ENCODE measurements at regions not wholly inside any gene's neighbourhood (a gene's known extent, or its start where the extent isn't known, plus 50 kb on each side); places are given as distances from the start of the nearest gene placed in this dataset.

GRCh38 chr13:103656311-103656710 lies 590.1 kb upstream of the SLC10A2 start:
- no CpG with 5 or more reads among the region's 4 CpGs for WGBS (ENCODE audit: insufficient coverage, insufficient read length)
- no peaks in the 10 kb centered on the region for H3K4me1 ChIP-seq (ENCODE audit: control insufficient read depth, insufficient read depth, low read length)
- no peak for DNase-seq (ENCODE audit: low read depth, low spot score)

GRCh38 chr13:103640606-103641005 lies 574.4 kb upstream of the SLC10A2 start:
- H3K4me1 ChIP-seq (ENCODE audit: control insufficient read depth, insufficient read depth, low read length) = no peaks in the 10 kb centered on the region
- no peaks in the 10 kb centered on the region for H3K27me3 ChIP-seq (ENCODE audit: control insufficient read depth, insufficient read depth, low read length)
- H3K9me3 ChIP-seq (ENCODE audit: control insufficient read depth, insufficient read depth, low read length) = no peaks in the 10 kb centered on the region
- DNase-seq (ENCODE audit: low read depth, low spot score) = no peak
- WGBS (ENCODE audit: insufficient coverage, insufficient read length) = no CpG with 5 or more reads among the region's 1 CpG
- H3K36me3 ChIP-seq (ENCODE audit: control insufficient read depth, insufficient read depth, low read length) = no peaks in the 10 kb centered on the region
- no peak overlapping the region for H3K27ac ChIP-seq (ENCODE audit: low read length)
- H3K4me3 ChIP-seq (ENCODE audit: low read length) = no peak overlapping the region

More at GRCh38 chr13:103656311-103656710, 590.1 kb upstream of the SLC10A2 start:
- Histone ChIP-seq H3K36me3 (ENCODE audit: control insufficient read depth, insufficient read depth, low read length) (no peaks in the 10 kb centered on the region), H3K27me3 (ENCODE audit: control insufficient read depth, insufficient read depth, low read length) (no peaks in the 10 kb centered on the region), H3K9me3 (ENCODE audit: control insufficient read depth, insufficient read depth, low read length) (no peaks in the 10 kb centered on the region), H3K4me3 (ENCODE audit: low read length) (no peak overlapping the region), H3K27ac (ENCODE audit: low read length) (no peak overlapping the region)

- H3K36me3 ChIP-seq (ENCODE audit: control insufficient read depth, insufficient read depth, low read length) = no peaks in the 10 kb centered on the region
- H3K27ac ChIP-seq (ENCODE audit: low read length) = no peak overlapping the region
- H3K4me1 ChIP-seq (ENCODE audit: control insufficient read depth, insufficient read depth, low read length) = no peaks in the 10 kb centered on the region
- H3K9me3 ChIP-seq (ENCODE audit: control insufficient read depth, insufficient read depth, low read length) = no peaks in the 10 kb centered on the region
- H3K27me3 ChIP-seq (ENCODE audit: control insufficient read depth, insufficient read depth, low read length) = no peaks in the 10 kb centered on the region
- no peak for DNase-seq (ENCODE audit: low read depth, low spot score)
- no CpG with 5 or more reads among the region's 3 CpGs for WGBS (ENCODE audit: insufficient coverage, insufficient read length)
- H3K4me3 ChIP-seq (ENCODE audit: low read length) = no peak overlapping the region
Measured at GRCh38 chr13:103639326-103639725, 573.1 kb upstream of the SLC10A2 start.

GRCh38 chr13:103638706-103639105 lies 572.5 kb upstream of the SLC10A2 start:
- no CpG with 5 or more reads among the region's 2 CpGs for WGBS (ENCODE audit: insufficient coverage, insufficient read length)
- no peaks in the 10 kb centered on the region for H3K4me1 ChIP-seq (ENCODE audit: control insufficient read depth, insufficient read depth, low read length)

GRCh38 chr13:103634066-103634465 lies 567.8 kb upstream of the SLC10A2 start:
- no peaks in the 10 kb centered on the region for H3K27me3 ChIP-seq (ENCODE audit: control insufficient read depth, insufficient read depth, low read length)
- H3K4me1 ChIP-seq (ENCODE audit: control insufficient read depth, insufficient read depth, low read length) = no peaks in the 10 kb centered on the region
- WGBS (ENCODE audit: insufficient coverage, insufficient read length) = no CpG with 5 or more reads among the region's 2 CpGs
- H3K36me3 ChIP-seq (ENCODE audit: control insufficient read depth, insufficient read depth, low read length) = no peaks in the 10 kb centered on the region
- no peak overlapping the region for H3K27ac ChIP-seq (ENCODE audit: low read length)
- no peak overlapping the region for H3K4me3 ChIP-seq (ENCODE audit: low read length)
- no peaks in the 10 kb centered on the region for H3K9me3 ChIP-seq (ENCODE audit: control insufficient read depth, insufficient read depth, low read length)
- DNase-seq (ENCODE audit: low read depth, low spot score) = no peak

More at GRCh38 chr13:103638706-103639105, 572.5 kb upstream of the SLC10A2 start:
- Histone ChIP-seq H3K9me3 (ENCODE audit: control insufficient read depth, insufficient read depth, low read length) (no peaks in the 10 kb centered on the region), H3K27ac (ENCODE audit: low read length) (no peak overlapping the region), H3K4me3 (ENCODE audit: low read length) (no peak overlapping the region), H3K27me3 (ENCODE audit: control insufficient read depth, insufficient read depth, low read length) (no peaks in the 10 kb centered on the region), H3K36me3 (ENCODE audit: control insufficient read depth, insufficient read depth, low read length) (no peaks in the 10 kb centered on the region)
- DNase-seq (ENCODE audit: low read depth, low spot score) = no peak

- Histone ChIP-seq H3K27ac (ENCODE audit: low read length) (no peak overlapping the region), H3K36me3 (ENCODE audit: control insufficient read depth, insufficient read depth, low read length) (no peaks in the 10 kb centered on the region), H3K4me1 (ENCODE audit: control insufficient read depth, insufficient read depth, low read length) (no peaks in the 10 kb centered on the region), H3K27me3 (ENCODE audit: control insufficient read depth, insufficient read depth, low read length) (no peaks in the 10 kb centered on the region), H3K9me3 (ENCODE audit: control insufficient read depth, insufficient read depth, low read length) (no peaks in the 10 kb centered on the region), H3K4me3 (ENCODE audit: low read length) (no peak overlapping the region)
- no peak for DNase-seq (ENCODE audit: low read depth, low spot score)
- WGBS (ENCODE audit: insufficient coverage, insufficient read length) = no CpG with 5 or more reads among the region's 5 CpGs
Measured at GRCh38 chr13:103625194-103625593, 559.0 kb upstream of the SLC10A2 start.

- WGBS (ENCODE audit: insufficient coverage, insufficient read length) = no CpG with 5 or more reads among the region's 1 CpG
- no peaks in the 10 kb centered on the region for H3K36me3 ChIP-seq (ENCODE audit: control insufficient read depth, insufficient read depth, low read length)
- no peak for DNase-seq (ENCODE audit: low read depth, low spot score)
- H3K27me3 ChIP-seq (ENCODE audit: control insufficient read depth, insufficient read depth, low read length) = no peaks in the 10 kb centered on the region
- H3K27ac ChIP-seq (ENCODE audit: low read length) = no peak overlapping the region
- no peaks in the 10 kb centered on the region for H3K9me3 ChIP-seq (ENCODE audit: control insufficient read depth, insufficient read depth, low read length)
- no peak overlapping the region for H3K4me3 ChIP-seq (ENCODE audit: low read length)
- no peaks in the 10 kb centered on the region for H3K4me1 ChIP-seq (ENCODE audit: control insufficient read depth, insufficient read depth, low read length)
Measured at GRCh38 chr13:103618151-103618550, 551.9 kb upstream of the SLC10A2 start.

GRCh38 chr13:103615771-103616170 lies 549.6 kb upstream of the SLC10A2 start:
- Histone ChIP-seq H3K4me3 (ENCODE audit: low read length) (no peak overlapping the region), H3K4me1 (ENCODE audit: control insufficient read depth, insufficient read depth, low read length) (no peaks in the 10 kb centered on the region), H3K36me3 (ENCODE audit: control insufficient read depth, insufficient read depth, low read length) (no peaks in the 10 kb centered on the region), H3K27ac (ENCODE audit: low read length) (no peak overlapping the region), H3K9me3 (ENCODE audit: control insufficient read depth, insufficient read depth, low read length) (no peaks in the 10 kb centered on the region), H3K27me3 (ENCODE audit: control insufficient read depth, insufficient read depth, low read length) (no peaks in the 10 kb centered on the region)
- no peak for DNase-seq (ENCODE audit: low read depth, low spot score)
- WGBS (ENCODE audit: insufficient coverage, insufficient read length) = no CpG with 5 or more reads among the region's 4 CpGs

GRCh38 chr13:103614761-103615160 lies 548.5 kb upstream of the SLC10A2 start:
- Histone ChIP-seq H3K9me3 (ENCODE audit: control insufficient read depth, insufficient read depth, low read length) (no peaks in the 10 kb centered on the region), H3K27me3 (ENCODE audit: control insufficient read depth, insufficient read depth, low read length) (no peaks in the 10 kb centered on the region), H3K4me3 (ENCODE audit: low read length) (no peak overlapping the region), H3K36me3 (ENCODE audit: control insufficient read depth, insufficient read depth, low read length) (no peaks in the 10 kb centered on the region), H3K4me1 (ENCODE audit: control insufficient read depth, insufficient read depth, low read length) (no peaks in the 10 kb centered on the region), H3K27ac (ENCODE audit: low read length) (no peak overlapping the region)
- DNase-seq (ENCODE audit: low read depth, low spot score) = no peak

GRCh38 chr13:103607995-103608394 lies 541.8 kb upstream of the SLC10A2 start:
- Histone ChIP-seq H3K4me1 (ENCODE audit: control insufficient read depth, insufficient read depth, low read length) (no peaks in the 10 kb centered on the region), H3K4me3 (ENCODE audit: low read length) (no peak overlapping the region), H3K9me3 (ENCODE audit: control insufficient read depth, insufficient read depth, low read length) (no peaks in the 10 kb centered on the region), H3K27me3 (ENCODE audit: control insufficient read depth, insufficient read depth, low read length) (no peaks in the 10 kb centered on the region), H3K36me3 (ENCODE audit: control insufficient read depth, insufficient read depth, low read length) (no peaks in the 10 kb centered on the region), H3K27ac (ENCODE audit: low read length) (no peak overlapping the region)
- DNase-seq (ENCODE audit: low read depth, low spot score) = no peak
- no CpG with 5 or more reads among the region's 1 CpG for WGBS (ENCODE audit: insufficient coverage, insufficient read length)

GRCh38 chr13:103605546-103606326 lies 539.5 kb upstream of the SLC10A2 start:
- H3K4me3 ChIP-seq (ENCODE audit: low read length) = no peak overlapping the region
- no peaks in the 10 kb centered on the region for H3K9me3 ChIP-seq (ENCODE audit: control insufficient read depth, insufficient read depth, low read length)
- H3K36me3 ChIP-seq (ENCODE audit: control insufficient read depth, insufficient read depth, low read length) = no peaks in the 10 kb centered on the region
- no peaks in the 10 kb centered on the region for H3K4me1 ChIP-seq (ENCODE audit: control insufficient read depth, insufficient read depth, low read length)
- H3K27ac ChIP-seq (ENCODE audit: low read length) = no peak overlapping the region
- no peak for DNase-seq (ENCODE audit: low read depth, low spot score)
- no peaks in the 10 kb centered on the region for H3K27me3 ChIP-seq (ENCODE audit: control insufficient read depth, insufficient read depth, low read length)
- no CpG with 5 or more reads among the region's 16 CpGs for WGBS (ENCODE audit: insufficient coverage, insufficient read length)

Measured in iPS DF 6.9 (cell line).